A549 (cell line): ENCODE measurements at regions not wholly inside any gene's neighbourhood (a gene's known extent, or its start where the extent isn't known, plus 50 kb on each side); places are given as distances from the start of the nearest gene placed in this dataset.

Experiments
- ATAC-seq, 2 experiments: fragments of 200-7000 bp in 1 of 2; fragments of >200 bp in 1 of 2; cut with Nextera tagmentation in 1 of 2; cut with Tn5 transposase in 1 of 2; 3 replicates each; pipeline versions ENCODE4 v1.8.0 to v1.9.1; 2018 to 2020; ENCODE audit warnings: mild to moderate bottlenecking in 1 of 2, moderate library complexity in 1 of 2
- CTCF ChIA-PET: fragments of 300-600 bp; sonication (Branson Sonifier 250); formaldehyde crosslinking; extraction: SDS; loops from one replicate; lab custom pipeline; 2021; ENCODE audit warnings: antibody characterized with exemption, inconsistent platforms; lab: Yijun Ruan, JAX
- POLR2A ChIA-PET: fragments of 350-600 bp; formaldehyde crosslinking; extraction: SDS; loops from one replicate; lab custom pipeline; 2021; ENCODE audit warnings: antibody characterized with exemption, inconsistent platforms; lab: Yijun Ruan, JAX
- DNase-seq, 2 experiments: peaks; one replicate each; pipeline versions ENCODE4 v3.0.0 to v3.0.0-alpha.2; 2011 to 2016; ENCODE audit warnings: low read depth in 1 of 2, low spot score in 1 of 2
- FAIRE-seq: peaks from 2 replicates; lab custom pipeline; 2011; peaks lifted over from hg19 to GRCh38; lab: Jason Lieb, UNC
- H3K27ac ChIP-seq, 2 experiments: fragments of >200 bp; sonication (Bioruptor Twin); formaldehyde crosslinking; 3 replicates each; pipeline ENCODE4 v1.5.1; 2016 to 2017
- H3K4me1 ChIP-seq: fragments of >200 bp; sonication (Bioruptor Twin); formaldehyde crosslinking; 3 replicates; pipeline ENCODE4 v1.6.1; 2016
- H3K4me2 ChIP-seq: fragments of >200 bp; sonication (Bioruptor Twin); formaldehyde crosslinking; 3 replicates; pipeline ENCODE4 v1.6.1; 2016
- H3K4me3 ChIP-seq: fragments of >200 bp; sonication (Bioruptor Twin); formaldehyde crosslinking; 3 replicates; pipeline ENCODE4 v1.5.1; 2016
- H3K9me3 ChIP-seq: fragments of >200 bp; sonication (Bioruptor Twin); formaldehyde crosslinking; 3 replicates; pipeline ENCODE4 v1.6.1; 2016
- CBX8 ChIP-seq: fragments of 200-600 bp; sonication (generic); IDR thresholded peaks from 2 replicates; pipeline ENCODE4 v1.6.1; 2016
- CEBPB ChIP-seq, 2 experiments: fragments of >200 bp in 1 of 2; sonication (Bioruptor Twin) in 1 of 2; formaldehyde crosslinking in 1 of 2; IDR thresholded peaks; 2 replicates each; pipeline ENCODE4 v1.6.1; 2012 to 2016
- CHD2 ChIP-seq: fragments of 150-350 bp; IDR thresholded peaks from 2 replicates; pipeline ENCODE4 v1.6.1; 2014; ENCODE audit warnings: low read length; ENCODE audit not compliant: partially characterized antibody
- EHMT2 ChIP-seq: fragments of 200-600 bp; sonication (generic); IDR thresholded peaks from 2 replicates; pipeline ENCODE4 v1.6.1; 2016; ENCODE audit warnings: antibody characterized with exemption, low read depth, mild to moderate bottlenecking, moderate library complexity
- EP300 ChIP-seq, 2 experiments: fragments of >200 bp; sonication (Bioruptor Twin); formaldehyde crosslinking; IDR thresholded peaks; 2 replicates in 1 of 2; 3 replicates in 1 of 2; pipeline ENCODE4 v1.6.1; 2016 to 2017
- ESRRA ChIP-seq: fragments of 150-350 bp; IDR thresholded peaks from 2 replicates; pipeline ENCODE4 v1.6.1; 2014; ENCODE audit warnings: mild to moderate bottlenecking, low read length, borderline replicate concordance
- GATA3 ChIP-seq: IDR thresholded peaks from 2 replicates; pipeline ENCODE4 v1.6.1; 2012; ENCODE audit warnings: borderline replicate concordance
- HDAC2 ChIP-seq: fragments of 200-600 bp; sonication (generic); IDR thresholded peaks from 2 replicates; pipeline ENCODE4 v1.6.1; 2016
- HOXA7 ChIP-seq: fragments of 250-450 bp; sonication (Bioruptor Pico); IDR thresholded peaks from 2 replicates; pipeline ENCODE4 v1.5.0; 2020; ENCODE audit warnings: mild to moderate bottlenecking, moderate library complexity
- HOXB13 ChIP-seq: fragments of 250-450 bp; sonication (Bioruptor Pico); IDR thresholded peaks from 2 replicates; pipeline ENCODE4 v1.5.0; 2020; ENCODE audit warnings: low read depth, mild to moderate bottlenecking, moderate library complexity
- JUNB ChIP-seq: fragments of >200 bp; sonication (Bioruptor Twin); formaldehyde crosslinking; IDR thresholded peaks from 2 replicates; pipeline ENCODE4 v1.6.1; 2016
- KDM1A ChIP-seq: fragments of 200-600 bp; sonication (generic); IDR thresholded peaks from 2 replicates; pipeline ENCODE4 v1.6.1; 2016; ENCODE audit warnings: low read depth, mild to moderate bottlenecking
- KDM5A ChIP-seq: fragments of 200-600 bp; sonication (generic); IDR thresholded peaks from 2 replicates; pipeline ENCODE4 v1.6.1; 2016; ENCODE audit warnings: antibody characterized with exemption, mild to moderate bottlenecking
- MAZ ChIP-seq: fragments of 150-350 bp; IDR thresholded peaks from 2 replicates; pipeline ENCODE4 v1.6.1; 2014; ENCODE audit warnings: antibody characterized with exemption, low read depth, low read length, borderline replicate concordance
- NFE2L2 ChIP-seq: fragments of 150-350 bp; conservative IDR thresholded peaks from 2 replicates; pipeline ENCODE4 v1.6.1; 2014; ENCODE audit warnings: low read length
- NPAS2 ChIP-seq: fragments of 250-450 bp; sonication (Bioruptor Pico); IDR thresholded peaks from 2 replicates; pipeline ENCODE4 v1.8.0; 2022; ENCODE audit warnings: mild to moderate bottlenecking, moderate library complexity, borderline replicate concordance
- NR3C1 ChIP-seq: fragments of >200 bp; sonication (Bioruptor Twin); formaldehyde crosslinking; IDR thresholded peaks from 3 replicates; pipeline ENCODE4 v1.6.1; 2017
- POLR2A ChIP-seq: IDR thresholded peaks from 2 replicates; pipeline ENCODE4 v1.6.1; 2012; ENCODE audit warnings: mild to moderate bottlenecking, low read length
- RAD21 ChIP-seq, 2 experiments: fragments of >200 bp in 1 of 2; sonication (Bioruptor Twin) in 1 of 2; formaldehyde crosslinking in 1 of 2; IDR thresholded peaks in 1 of 2; conservative IDR thresholded peaks in 1 of 2; 2 replicates in 1 of 2; 3 replicates in 1 of 2; pipeline ENCODE4 v1.6.1; 2012 to 2018; ENCODE audit warnings: inconsistent platforms in 1 of 2
- SMC3 ChIP-seq: fragments of >200 bp; sonication (Bioruptor Twin); formaldehyde crosslinking; IDR thresholded peaks from 3 replicates; pipeline ENCODE4 v1.6.1; 2018; ENCODE audit warnings: inconsistent platforms
- TP53 ChIP-seq: fragments of 250-450 bp; sonication (Bioruptor Pico); IDR thresholded peaks from 2 replicates; pipeline ENCODE4 v1.5.0; 2021; ENCODE audit warnings: mild to moderate bottlenecking, moderate library complexity
- ZC3H11A ChIP-seq: fragments of 450-650 bp; IDR thresholded peaks from 2 replicates; pipeline ENCODE4 v1.6.1; 2014; ENCODE audit warnings: antibody characterized with exemption, mild to moderate bottlenecking
- ZNF302 ChIP-seq: fragments of 250-450 bp; sonication (Bioruptor Pico); IDR thresholded peaks from 2 replicates; pipeline ENCODE4 v1.9.0; 2021; ENCODE audit warnings: inconsistent platforms, mild to moderate bottlenecking, moderate library complexity
- WGBS: methylation state at CpG from one replicate; pipeline ENCODE4 v1.1.6; 2017; ENCODE audit errors: missing lambda C conversion rate; 5-methylcytosine and 5-hydroxymethylcytosine counted together
- TF ChIP-seq, protein P1 (sequence below): IDR thresholded peaks from 2 replicates; pipeline ENCODE4 v1.6.1; 2012
- TF ChIP-seq, protein P2 (sequence below): fragments of >200 bp; sonication (Bioruptor Twin); formaldehyde crosslinking; IDR thresholded peaks from 3 replicates; pipeline ENCODE4 v1.6.1; 2016
- TF ChIP-seq, protein P3 (sequence below): fragments of 250-450 bp; sonication (Bioruptor Pico); IDR thresholded peaks from 2 replicates; pipeline ENCODE4 v1.5.0; 2020; ENCODE audit warnings: low read depth, mild to moderate bottlenecking, moderate library complexity
- TF ChIP-seq, protein P4 (sequence below): fragments of 150-350 bp; IDR thresholded peaks from 2 replicates; pipeline ENCODE4 v1.6.1; 2014; ENCODE audit warnings: low read depth, mild to moderate bottlenecking, low read length
- TF ChIP-seq, protein P5 (sequence below): fragments of 250-450 bp; sonication (Bioruptor Pico); IDR thresholded peaks from 2 replicates; pipeline ENCODE4 v1.5.0; 2021; ENCODE audit warnings: mild to moderate bottlenecking, moderate library complexity, borderline replicate concordance
- TF ChIP-seq, protein P6 (sequence below): fragments of 450-650 bp; IDR thresholded peaks from 2 replicates; pipeline ENCODE4 v1.6.1; 2014; ENCODE audit warnings: antibody characterized with exemption
- TF ChIP-seq, protein P7 (sequence below): IDR thresholded peaks from 2 replicates; pipeline ENCODE4 v1.6.1; 2012; ENCODE audit warnings: low read depth, borderline replicate concordance

DNA sequence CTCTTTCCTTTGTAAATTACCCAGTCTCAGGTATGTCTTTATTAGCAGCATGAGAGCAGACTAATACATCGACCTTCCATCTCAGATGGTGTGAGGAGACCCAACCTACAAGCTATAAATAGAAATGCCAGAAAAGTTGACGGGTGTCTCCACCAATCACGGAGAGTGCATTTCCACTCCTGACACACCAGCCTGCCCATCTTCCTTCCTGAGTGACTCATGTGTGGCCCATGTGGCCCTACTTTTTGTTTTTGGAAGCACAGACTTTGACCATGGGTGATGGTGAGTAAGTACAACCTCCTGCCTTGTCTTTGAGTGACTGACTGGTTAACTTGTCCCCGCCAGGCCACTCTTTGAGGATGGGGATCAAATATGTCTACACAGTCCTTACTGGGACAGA is 147.0 kb downstream of the OAT start:
- no peak for DNase-seq
- no peak for ATAC-seq
- POLR2A ChIA-PET, result no interaction called here
- no peak for FAIRE-seq
- peaks cover 23% of the 10 kb centered on the region for H3K9me3 ChIP-seq
- H3K27ac ChIP-seq, result no peak overlapping the region
- H3K4me1 ChIP-seq, result no peaks in the 10 kb centered on the region
- no peak for TF ChIP-seq NFE2L2
- no peak for TF ChIP-seq RAD21 (conservative IDR thresholded peaks at IDR 0.05 in 1 of 2, IDR thresholded peaks at IDR 0.05 in 1 of 2)
- TF ChIP-seq HOXB13 (CRISPR knock-in tag), result no peak
- TF ChIP-seq MAZ, result no peak
- TF ChIP-seq HOXA7 (CRISPR knock-in tag), result no peak
- no peak for TF ChIP-seq HDAC2
- TF ChIP-seq, protein P1, sequence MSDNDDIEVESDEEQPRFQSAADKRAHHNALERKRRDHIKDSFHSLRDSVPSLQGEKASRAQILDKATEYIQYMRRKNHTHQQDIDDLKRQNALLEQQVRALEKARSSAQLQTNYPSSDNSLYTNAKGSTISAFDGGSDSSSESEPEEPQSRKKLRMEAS, result no peak
- no peak for TF ChIP-seq EHMT2
- TF ChIP-seq, protein P2, sequence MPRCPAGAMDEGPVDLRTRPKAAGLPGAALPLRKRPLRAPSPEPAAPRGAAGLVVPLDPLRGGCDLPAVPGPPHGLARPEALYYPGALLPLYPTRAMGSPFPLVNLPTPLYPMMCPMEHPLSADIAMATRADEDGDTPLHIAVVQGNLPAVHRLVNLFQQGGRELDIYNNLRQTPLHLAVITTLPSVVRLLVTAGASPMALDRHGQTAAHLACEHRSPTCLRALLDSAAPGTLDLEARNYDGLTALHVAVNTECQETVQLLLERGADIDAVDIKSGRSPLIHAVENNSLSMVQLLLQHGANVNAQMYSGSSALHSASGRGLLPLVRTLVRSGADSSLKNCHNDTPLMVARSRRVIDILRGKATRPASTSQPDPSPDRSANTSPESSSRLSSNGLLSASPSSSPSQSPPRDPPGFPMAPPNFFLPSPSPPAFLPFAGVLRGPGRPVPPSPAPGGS, result no peak
- no peak for TF ChIP-seq KDM5A
- no peak for TF ChIP-seq CBX8
- TF ChIP-seq TP53 (CRISPR knock-in tag), result no peak
- TF ChIP-seq, protein P3, sequence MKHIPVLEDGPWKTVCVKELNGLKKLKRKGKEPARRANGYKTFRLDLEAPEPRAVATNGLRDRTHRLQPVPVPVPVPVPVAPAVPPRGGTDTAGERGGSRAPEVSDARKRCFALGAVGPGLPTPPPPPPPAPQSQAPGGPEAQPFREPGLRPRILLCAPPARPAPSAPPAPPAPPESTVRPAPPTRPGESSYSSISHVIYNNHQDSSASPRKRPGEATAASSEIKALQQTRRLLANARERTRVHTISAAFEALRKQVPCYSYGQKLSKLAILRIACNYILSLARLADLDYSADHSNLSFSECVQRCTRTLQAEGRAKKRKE, result no peak
- no peak for TF ChIP-seq CHD2
- TF ChIP-seq, protein P4, sequence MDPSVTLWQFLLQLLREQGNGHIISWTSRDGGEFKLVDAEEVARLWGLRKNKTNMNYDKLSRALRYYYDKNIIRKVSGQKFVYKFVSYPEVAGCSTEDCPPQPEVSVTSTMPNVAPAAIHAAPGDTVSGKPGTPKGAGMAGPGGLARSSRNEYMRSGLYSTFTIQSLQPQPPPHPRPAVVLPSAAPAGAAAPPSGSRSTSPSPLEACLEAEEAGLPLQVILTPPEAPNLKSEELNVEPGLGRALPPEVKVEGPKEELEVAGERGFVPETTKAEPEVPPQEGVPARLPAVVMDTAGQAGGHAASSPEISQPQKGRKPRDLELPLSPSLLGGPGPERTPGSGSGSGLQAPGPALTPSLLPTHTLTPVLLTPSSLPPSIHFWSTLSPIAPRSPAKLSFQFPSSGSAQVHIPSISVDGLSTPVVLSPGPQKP, result no peak
- TF ChIP-seq NPAS2 (CRISPR knock-in tag), result no peak
- TF ChIP-seq, protein P5, sequence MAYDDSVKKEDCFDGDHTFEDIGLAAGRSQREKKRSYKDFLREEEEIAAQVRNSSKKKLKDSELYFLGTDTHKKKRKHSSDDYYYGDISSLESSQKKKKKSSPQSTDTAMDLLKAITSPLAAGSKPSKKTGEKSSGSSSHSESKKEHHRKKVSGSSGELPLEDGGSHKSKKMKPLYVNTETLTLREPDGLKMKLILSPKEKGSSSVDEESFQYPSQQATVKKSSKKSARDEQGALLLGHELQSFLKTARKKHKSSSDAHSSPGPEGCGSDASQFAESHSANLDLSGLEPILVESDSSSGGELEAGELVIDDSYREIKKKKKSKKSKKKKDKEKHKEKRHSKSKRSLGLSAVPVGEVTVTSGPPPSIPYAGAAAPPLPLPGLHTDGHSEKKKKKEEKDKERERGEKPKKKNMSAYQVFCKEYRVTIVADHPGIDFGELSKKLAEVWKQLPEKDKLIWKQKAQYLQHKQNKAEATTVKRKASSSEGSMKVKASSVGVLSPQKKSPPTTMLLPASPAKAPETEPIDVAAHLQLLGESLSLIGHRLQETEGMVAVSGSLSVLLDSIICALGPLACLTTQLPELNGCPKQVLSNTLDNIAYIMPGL (CRISPR knock-in tag), result no peak
- TF ChIP-seq, protein P6, sequence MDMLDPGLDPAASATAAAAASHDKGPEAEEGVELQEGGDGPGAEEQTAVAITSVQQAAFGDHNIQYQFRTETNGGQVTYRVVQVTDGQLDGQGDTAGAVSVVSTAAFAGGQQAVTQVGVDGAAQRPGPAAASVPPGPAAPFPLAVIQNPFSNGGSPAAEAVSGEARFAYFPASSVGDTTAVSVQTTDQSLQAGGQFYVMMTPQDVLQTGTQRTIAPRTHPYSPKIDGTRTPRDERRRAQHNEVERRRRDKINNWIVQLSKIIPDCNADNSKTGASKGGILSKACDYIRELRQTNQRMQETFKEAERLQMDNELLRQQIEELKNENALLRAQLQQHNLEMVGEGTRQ, result no peak
- no peak for TF ChIP-seq ZNF302
- TF ChIP-seq, all 56 proteins: peak for 0
- CTCF ChIA-PET, result interaction anchor here (0.9 kb wide), 1 partner anchor 13 kb away, joined by 3 read pairs; no protein-coding TSS in a partner anchor
- WGBS, result 38% methylated on average over 4 of the region's 4 CpGs
- Histone ChIP-seq H3K4me3 (no peak overlapping the region), H3K4me2 (no peak overlapping the region)

DNA sequence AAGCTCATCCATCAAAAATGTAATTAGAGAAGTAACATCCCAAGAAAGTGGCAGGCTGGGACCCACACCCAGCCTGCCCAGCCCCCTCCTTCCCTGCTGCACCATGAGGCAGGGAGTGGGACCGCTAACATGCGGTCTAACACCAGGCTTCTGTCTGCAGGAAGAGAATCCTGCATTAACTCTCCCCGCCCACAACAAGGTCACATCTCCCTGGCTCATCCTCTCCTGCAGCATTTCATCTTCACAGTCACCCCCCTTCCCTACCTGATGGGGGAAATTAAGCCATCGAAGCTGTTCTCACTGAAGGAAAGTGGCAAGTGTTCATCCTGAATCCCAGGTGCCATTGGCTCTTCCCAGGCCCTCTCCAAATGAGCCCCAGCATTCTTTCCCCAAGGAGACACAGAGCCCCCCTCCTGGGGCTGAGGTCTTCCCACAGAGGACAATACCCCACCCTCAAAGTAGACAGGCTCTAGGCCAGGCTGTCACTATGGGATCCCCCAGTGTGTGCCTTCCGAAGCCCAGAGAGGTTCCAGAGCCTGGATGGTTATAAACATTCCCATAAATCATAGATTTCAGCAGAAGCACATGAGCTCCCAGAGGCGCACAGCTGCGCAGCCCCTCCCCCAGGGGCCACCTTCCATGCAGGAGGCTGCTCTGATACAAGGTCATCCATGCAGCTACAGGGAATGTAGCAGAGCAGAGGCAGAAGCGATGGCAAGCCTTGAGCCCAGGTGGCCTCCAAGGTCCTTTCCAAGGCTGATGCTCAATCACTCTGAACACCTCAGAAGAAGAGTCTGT is 148.0 kb downstream of the OAT start:
- Histone ChIP-seq H3K4me1 (no peaks in the 10 kb centered on the region), H3K4me3 (no peak overlapping the region), H3K4me2 (no peak overlapping the region), H3K9me3 (peaks cover 23% of the 10 kb centered on the region), H3K27ac (no peak overlapping the region)
- ATAC-seq (no peak), FAIRE-seq (no peak), DNase-seq (no peak)
- ChIA-PET POLR2A (no interaction called here), CTCF (interaction anchor here (0.8 to 1.2 kb wide), 2 partner anchors 9 to 20 kb away, joined by 3 to 4 read pairs; no protein-coding TSS in a partner anchor)
- TF ChIP-seq ZC3H11A (no peak), HOXB13 (CRISPR knock-in tag) (no peak), GATA3 (no peak), ESRRA (no peak), EP300 (IDR thresholded peaks at IDR 0.05) (no peak), JUNB (no peak), KDM1A (no peak), MAZ (no peak), SMC3 (no peak), CEBPB (IDR thresholded peaks at IDR 0.05) (no peak), NR3C1 (no peak), POLR2A (no peak)
- TF ChIP-seq, protein P2, result no peak
- TF ChIP-seq, protein P7, sequence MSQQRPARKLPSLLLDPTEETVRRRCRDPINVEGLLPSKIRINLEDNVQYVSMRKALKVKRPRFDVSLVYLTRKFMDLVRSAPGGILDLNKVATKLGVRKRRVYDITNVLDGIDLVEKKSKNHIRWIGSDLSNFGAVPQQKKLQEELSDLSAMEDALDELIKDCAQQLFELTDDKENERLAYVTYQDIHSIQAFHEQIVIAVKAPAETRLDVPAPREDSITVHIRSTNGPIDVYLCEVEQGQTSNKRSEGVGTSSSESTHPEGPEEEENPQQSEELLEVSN, result no peak
- 56% methylated on average over 6 of the region's 8 CpGs for WGBS
